ENCODE measurements at regions not wholly inside any gene's neighbourhood (a gene's known extent, or its start where the extent isn't known, plus 50 kb on each side); places are given as distances from the start of the nearest gene placed in this dataset.

DNA sequence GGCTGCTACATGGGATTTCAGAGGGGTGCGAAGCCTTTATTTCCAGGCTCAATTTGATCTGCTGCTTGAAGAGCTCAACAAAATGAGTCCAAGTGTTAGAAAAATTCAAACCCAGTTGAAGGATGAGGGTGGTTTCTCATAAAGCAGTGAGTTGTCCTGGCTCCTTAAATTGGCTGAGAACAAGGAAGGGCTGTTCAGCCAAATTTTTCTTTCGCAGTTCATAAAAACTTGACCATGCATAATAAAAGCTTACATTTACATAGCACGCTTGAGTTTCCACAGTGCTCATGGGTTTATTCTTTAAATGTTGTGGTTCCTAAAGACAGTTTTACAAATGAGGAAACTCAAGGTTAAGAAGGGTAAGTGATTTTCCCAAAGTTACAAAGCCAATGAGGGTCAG lies 174.4 kb upstream of the FOXA2 start:
- Histone ChIP-seq H3K4me2 (replicated peaks; ENCODE audit: low read depth, low read length, poor library complexity, severe bottlenecking) (no peak overlapping the region), H3K27me3 (replicated peaks in 1 of 4; ENCODE audit: control extremely low read depth in 1 of 4, control insufficient read depth in 3 of 4, insufficient read depth in 4 of 4, low read length in 3 of 4) (no peaks in the 10 kb centered on the region), H3K9ac (ENCODE audit: low read length) (no peak overlapping the region), H3K9me3 (ENCODE audit: control extremely low read depth in 1 of 3, control insufficient read depth in 2 of 3, insufficient read depth in 1 of 3, low read length in 2 of 3) (peaks cover 0 to 4% (median 0%) of the 10 kb centered on the region in 3 donors), H3K27ac (ENCODE audit: low read length in 2 of 2) (no peak overlapping the region), H3K4me1 (ENCODE audit: control insufficient read depth in 2 of 2, insufficient read depth in 2 of 2, low read length in 2 of 2) (no peaks in the 10 kb centered on the region), H4K20me1 (ENCODE audit: control insufficient read depth, insufficient read depth, low read length, poor library complexity, severe bottlenecking) (no peaks in the 10 kb centered on the region), H3K36me3 (replicated peaks in 1 of 2; ENCODE audit: control extremely low read depth in 1 of 2, control insufficient read depth in 1 of 2, extremely low read depth in 1 of 2, insufficient read depth in 2 of 2, low read length in 1 of 2) (no peaks in the 10 kb centered on the region), H2AFZ (ENCODE audit: insufficient read depth, low read depth, low read length, poor library complexity, severe bottlenecking) (no peak overlapping the region), H3K4me3 (ENCODE audit: control extremely low read depth in 1 of 5, extremely low read depth in 1 of 5, insufficient read depth in 1 of 5, low read depth in 2 of 5, low read length in 4 of 5) (no peak overlapping the region), H3K79me2 (ENCODE audit: control insufficient read depth, insufficient read depth, low read length) (no peaks in the 10 kb centered on the region)
- no peak overlapping the region for H3K4me3 Mint-ChIP-seq
- no peaks in the 10 kb centered on the region for H3K4me1 Mint-ChIP-seq
- H3K27ac Mint-ChIP-seq: no peak overlapping the region
- ChIA-PET POLR2A (no interaction called here), CTCF (no interaction called here)
- TF ChIP-seq, protein P1, sequence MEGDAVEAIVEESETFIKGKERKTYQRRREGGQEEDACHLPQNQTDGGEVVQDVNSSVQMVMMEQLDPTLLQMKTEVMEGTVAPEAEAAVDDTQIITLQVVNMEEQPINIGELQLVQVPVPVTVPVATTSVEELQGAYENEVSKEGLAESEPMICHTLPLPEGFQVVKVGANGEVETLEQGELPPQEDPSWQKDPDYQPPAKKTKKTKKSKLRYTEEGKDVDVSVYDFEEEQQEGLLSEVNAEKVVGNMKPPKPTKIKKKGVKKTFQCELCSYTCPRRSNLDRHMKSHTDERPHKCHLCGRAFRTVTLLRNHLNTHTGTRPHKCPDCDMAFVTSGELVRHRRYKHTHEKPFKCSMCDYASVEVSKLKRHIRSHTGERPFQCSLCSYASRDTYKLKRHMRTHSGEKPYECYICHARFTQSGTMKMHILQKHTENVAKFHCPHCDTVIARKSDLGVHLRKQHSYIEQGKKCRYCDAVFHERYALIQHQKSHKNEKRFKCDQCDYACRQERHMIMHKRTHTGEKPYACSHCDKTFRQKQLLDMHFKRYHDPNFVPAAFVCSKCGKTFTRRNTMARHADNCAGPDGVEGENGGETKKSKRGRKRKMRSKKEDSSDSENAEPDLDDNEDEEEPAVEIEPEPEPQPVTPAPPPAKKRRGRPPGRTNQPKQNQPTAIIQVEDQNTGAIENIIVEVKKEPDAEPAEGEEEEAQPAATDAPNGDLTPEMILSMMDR (IDR thresholded peaks at IDR 0.05): no peak
- TF ChIP-seq EZH2 (IDR thresholded peaks at IDR 0.05; ENCODE audit: borderline replicate concordance, insufficient read depth, low read depth, low read length, poor library complexity, severe bottlenecking): no peak
- no peak for DNase-seq
- 86% methylated on average over 1 of the region's 3 CpGs for WGBS (ENCODE audit: insufficient coverage)
- H3K27me3 Mint-ChIP-seq: no peaks in the 10 kb centered on the region
- H3K9me3 Mint-ChIP-seq (ENCODE audit: insufficient read depth): no peaks in the 10 kb centered on the region
- intact Hi-C loops (cut with micrococcal nuclease): no loop called here
- no peak for ATAC-seq (ENCODE audit: low read depth)

DNA sequence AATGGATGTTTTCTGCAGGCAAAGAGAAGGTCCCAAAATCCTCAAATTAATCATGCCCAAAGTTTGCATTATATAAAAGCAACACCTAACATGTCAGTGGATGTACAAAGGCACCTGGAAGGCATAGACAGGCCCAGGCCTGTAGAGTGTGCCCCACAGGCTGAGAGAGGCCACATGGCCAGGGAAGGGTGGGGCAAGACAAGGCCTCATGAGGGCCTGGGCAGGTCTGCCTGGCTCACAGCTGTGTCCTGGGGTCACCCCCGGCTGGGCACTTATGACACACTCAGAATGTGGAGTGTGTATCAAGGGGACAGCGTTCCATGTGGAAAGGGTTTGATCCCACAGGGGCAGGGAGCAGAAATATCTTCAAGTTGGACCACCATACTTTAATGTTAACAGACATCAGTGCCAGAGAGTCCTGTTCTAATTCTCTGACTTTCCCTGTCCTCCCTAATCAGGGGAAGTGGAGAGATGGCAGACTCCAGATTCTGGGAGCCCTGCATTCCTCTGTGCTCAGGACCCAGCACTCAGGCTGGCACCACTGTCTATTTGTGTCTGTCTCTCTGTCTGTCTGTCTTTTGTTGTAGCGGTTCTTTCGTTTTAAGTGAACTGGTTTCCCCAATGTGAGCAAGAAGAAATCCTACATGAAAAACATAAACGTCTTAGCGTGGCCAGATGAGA lies 178.3 kb upstream of the FOXA2 start:
- ChIA-PET CTCF (no interaction called here), POLR2A (no interaction called here)
- Mint-ChIP-seq H3K27me3 (no peaks in the 10 kb centered on the region), H3K9me3 (ENCODE audit: insufficient read depth) (no peaks in the 10 kb centered on the region), H3K4me1 (no peaks in the 10 kb centered on the region), H3K4me3 (no peak overlapping the region), H3K27ac (no peak overlapping the region)
- DNase-seq (no peak), ATAC-seq (ENCODE audit: low read depth) (no peak)
- no peak overlapping the region for H3K4me2 ChIP-seq (replicated peaks; ENCODE audit: low read depth, low read length, poor library complexity, severe bottlenecking)
- no peaks in the 10 kb centered on the region for H3K4me1 ChIP-seq (ENCODE audit: control insufficient read depth in 2 of 2, insufficient read depth in 2 of 2, low read length in 2 of 2)
- no peaks in the 10 kb centered on the region for H4K20me1 ChIP-seq (ENCODE audit: control insufficient read depth, insufficient read depth, low read length, poor library complexity, severe bottlenecking)
- no peaks in the 10 kb centered on the region for H3K79me2 ChIP-seq (ENCODE audit: control insufficient read depth, insufficient read depth, low read length)
- no peak overlapping the region for H2AFZ ChIP-seq (ENCODE audit: insufficient read depth, low read depth, low read length, poor library complexity, severe bottlenecking)
- no peaks in the 10 kb centered on the region for H3K27me3 ChIP-seq (replicated peaks in 1 of 4; ENCODE audit: control extremely low read depth in 1 of 4, control insufficient read depth in 3 of 4, insufficient read depth in 4 of 4, low read length in 3 of 4)
- no peak overlapping the region for H3K9ac ChIP-seq (ENCODE audit: low read length)
- intact Hi-C loops (cut with micrococcal nuclease): no loop called here
- TF ChIP-seq, protein P1 (IDR thresholded peaks at IDR 0.05): no peak
- TF ChIP-seq EZH2 (IDR thresholded peaks at IDR 0.05; ENCODE audit: borderline replicate concordance, insufficient read depth, low read depth, low read length, poor library complexity, severe bottlenecking): no peak
- 99% methylated on average over 4 of the region's 6 CpGs for WGBS (ENCODE audit: insufficient coverage)
- no peaks in the 10 kb centered on the region for H3K36me3 ChIP-seq (replicated peaks in 1 of 2; ENCODE audit: control extremely low read depth in 1 of 2, control insufficient read depth in 1 of 2, extremely low read depth in 1 of 2, insufficient read depth in 2 of 2, low read length in 1 of 2)
- H3K4me3 ChIP-seq (ENCODE audit: control extremely low read depth in 1 of 5, extremely low read depth in 1 of 5, insufficient read depth in 1 of 5, low read depth in 2 of 5, low read length in 4 of 5): no peak overlapping the region
- peaks cover 0 to 10% (median 0%) of the 10 kb centered on the region in 3 donors for H3K9me3 ChIP-seq (ENCODE audit: control extremely low read depth in 1 of 3, control insufficient read depth in 2 of 3, insufficient read depth in 1 of 3, low read length in 2 of 3)
- H3K27ac ChIP-seq (ENCODE audit: low read length in 2 of 2): no peak overlapping the region
